ENCODE measurements at regions not wholly inside any gene's neighbourhood (a gene's known extent, or its start where the extent isn't known, plus 50 kb on each side); places are given as distances from the start of the nearest gene placed in this dataset.

GRCh38 chr12:24378548-24379407 lies 429.3 kb upstream of the SOX5 start:
- TF ChIP-seq FOXM1 (IDR thresholded peaks at IDR 0.05; ENCODE audit: low read depth) (no peak), FOXM1 (CRISPR knock-in tag; IDR thresholded peaks at IDR 0.05; ENCODE audit: low read depth) (no peak), ZBTB7A (IDR thresholded peaks at IDR 0.05; ENCODE audit: borderline replicate concordance, control insufficient read depth, low read depth, low read length) (no peak), ZNF239 (CRISPR knock-in tag; IDR thresholded peaks at IDR 0.05) (no peak), BDP1 (IDR thresholded peaks at IDR 0.05; ENCODE audit: insufficient read depth, insufficient read length) (no peak), CTCF (IDR thresholded peaks at IDR 0.05 in 2 of 3, conservative IDR thresholded peaks at IDR 0.05 in 1 of 3; ENCODE audit: insufficient read depth in 2 of 3, low read depth in 1 of 3, low read length in 3 of 3) (no peak), EZH2 (IDR thresholded peaks at IDR 0.05; ENCODE audit: borderline replicate concordance, low read depth, low read length) (no peak), LARP7 (IDR thresholded peaks at IDR 0.05) (no peak), SIX5 (IDR thresholded peaks at IDR 0.05; ENCODE audit: borderline replicate concordance in 1 of 2, insufficient read depth in 1 of 2, low read depth in 1 of 2, low read length in 2 of 2) (no peak), TCF3 (CRISPR knock-in tag; IDR thresholded peaks at IDR 0.05) (no peak), NFYB (IDR thresholded peaks at IDR 0.05; ENCODE audit: extremely low read depth, insufficient read length) (no peak), USF2 (CRISPR knock-in tag; IDR thresholded peaks at IDR 0.05) (no peak), UBTF (IDR thresholded peaks at IDR 0.05; ENCODE audit: borderline replicate concordance in 1 of 2, low read depth in 2 of 2, low read length in 2 of 2) (no peak), ZNF24 (IDR thresholded peaks at IDR 0.05) (no peak), REST (IDR thresholded peaks at IDR 0.05; ENCODE audit: borderline replicate concordance) (no peak), REST (CRISPR knock-in tag; IDR thresholded peaks at IDR 0.05; ENCODE audit: low read depth) (no peak)
